Suppressor macrophage treated with lipopolysaccharide for 4 hours (primary cell): ENCODE measurements at regions not wholly inside any gene's neighbourhood (a gene's known extent, or its start where the extent isn't known, plus 50 kb on each side); places are given as distances from the start of the nearest gene placed in this dataset.

Source experiments
- DNase-seq: peaks from one replicate; pipeline ENCODE4 v3.0.0-alpha.2; 2020

DNA sequence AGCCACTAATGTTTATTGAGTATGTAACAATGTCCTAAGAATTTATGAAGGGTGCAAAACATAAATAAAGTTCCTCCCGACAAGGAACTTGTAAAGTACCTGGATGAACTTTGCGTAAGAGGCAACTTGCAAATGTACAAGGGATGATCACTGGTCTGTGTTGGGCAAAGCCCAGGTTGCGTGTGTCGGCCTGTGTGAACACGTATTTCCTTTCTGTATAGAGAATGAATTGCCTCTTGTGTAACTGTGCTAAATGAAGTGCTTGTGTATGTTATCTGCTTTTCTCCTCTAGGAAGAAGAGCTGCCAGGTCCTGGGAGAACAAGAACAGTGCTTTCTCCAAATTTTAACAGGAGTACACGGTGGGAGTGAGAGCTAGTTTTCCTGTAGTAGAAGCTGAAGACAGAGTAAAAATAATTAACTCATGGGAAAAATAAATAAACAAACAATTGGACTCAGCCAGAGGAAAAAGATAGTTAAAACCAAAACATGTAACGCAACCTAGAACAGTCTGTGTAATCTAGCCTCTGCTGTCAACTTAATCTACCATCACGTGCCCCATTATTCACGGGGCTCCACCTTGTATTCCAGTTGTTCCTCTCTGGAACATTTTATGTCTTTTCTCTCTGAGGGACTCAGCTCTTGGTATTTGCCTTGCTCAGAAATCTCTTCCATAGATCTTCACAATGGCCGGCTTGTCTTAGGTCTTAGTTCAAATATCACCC lies 83.7 kb upstream of the RASGRP1 start:
- DNase-seq: no peak

DNA sequence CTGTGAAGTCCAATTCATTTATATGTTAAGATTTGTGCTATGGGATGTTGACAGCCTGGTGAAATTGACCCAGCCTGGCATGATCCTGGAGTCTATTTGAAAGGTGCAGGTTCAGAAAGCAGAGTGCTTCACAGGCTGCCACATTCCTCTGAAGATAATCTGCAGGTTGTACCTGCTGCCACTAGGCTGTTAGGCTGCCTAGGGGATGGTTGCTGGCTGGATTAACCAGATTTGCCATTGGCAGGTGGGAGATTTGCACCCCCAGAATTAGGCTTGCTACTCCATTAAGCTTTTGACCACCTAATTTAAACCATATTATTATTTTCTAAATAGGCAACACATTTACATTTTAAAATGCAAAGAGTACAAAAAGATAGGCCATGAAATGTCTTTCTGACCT lies 85.8 kb upstream of the RASGRP1 start:
- no peak for DNase-seq

DNA sequence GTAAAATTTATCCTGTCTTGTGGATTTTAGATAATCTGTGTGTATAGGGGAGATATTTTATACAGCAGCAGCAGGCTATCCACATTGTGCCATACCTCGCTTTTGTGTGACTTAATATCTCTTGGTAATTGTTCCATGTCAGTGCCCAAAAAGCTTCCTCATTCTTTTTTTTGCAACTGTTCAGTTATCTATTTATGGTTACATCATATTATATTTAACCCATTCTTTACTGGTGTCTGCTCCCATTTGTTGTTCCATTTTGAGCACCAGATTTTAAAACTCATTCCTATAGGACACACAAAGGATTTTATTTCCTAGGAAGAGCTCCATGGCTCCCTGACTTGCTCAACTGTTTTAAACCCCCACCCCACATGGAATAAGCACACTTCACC lies 86.3 kb upstream of the RASGRP1 start:
- peak; percentile 27 for DNase-seq

DNA sequence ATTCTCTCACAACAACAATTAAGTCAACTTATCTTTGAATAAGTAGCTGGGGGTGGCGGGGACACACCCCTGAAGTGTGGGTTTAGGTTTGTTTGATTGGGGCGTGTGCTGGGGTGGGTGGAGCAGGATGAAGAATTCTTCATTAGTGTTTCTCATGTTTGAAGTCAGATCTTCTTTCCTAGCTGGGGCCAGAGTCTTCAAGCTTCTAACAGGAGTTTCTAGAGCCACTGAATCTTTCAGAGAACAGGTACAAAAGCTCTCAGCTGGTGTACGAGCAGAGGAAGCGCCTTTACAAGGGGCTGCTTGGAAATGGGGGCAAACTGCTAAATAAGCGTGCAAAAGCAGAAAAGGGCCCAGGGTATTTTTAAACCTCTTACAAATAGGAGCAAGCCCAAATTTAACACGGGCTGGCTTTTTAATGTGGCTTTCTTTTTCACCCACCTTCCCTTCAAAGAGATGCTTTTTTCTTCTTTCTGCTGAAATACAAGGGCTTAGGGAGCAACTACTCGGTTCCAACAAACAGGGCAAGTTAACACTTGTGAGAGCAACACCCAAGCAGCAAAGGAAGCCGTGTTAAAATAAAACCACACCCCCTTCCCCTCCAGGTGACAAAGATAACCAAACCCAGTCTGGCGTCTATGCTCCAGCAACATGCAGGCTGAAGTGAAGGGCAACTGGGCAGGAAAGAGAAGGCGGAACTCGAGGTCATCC lies 86.9 kb upstream of the RASGRP1 start:
- DNase-seq: no peak

DNA sequence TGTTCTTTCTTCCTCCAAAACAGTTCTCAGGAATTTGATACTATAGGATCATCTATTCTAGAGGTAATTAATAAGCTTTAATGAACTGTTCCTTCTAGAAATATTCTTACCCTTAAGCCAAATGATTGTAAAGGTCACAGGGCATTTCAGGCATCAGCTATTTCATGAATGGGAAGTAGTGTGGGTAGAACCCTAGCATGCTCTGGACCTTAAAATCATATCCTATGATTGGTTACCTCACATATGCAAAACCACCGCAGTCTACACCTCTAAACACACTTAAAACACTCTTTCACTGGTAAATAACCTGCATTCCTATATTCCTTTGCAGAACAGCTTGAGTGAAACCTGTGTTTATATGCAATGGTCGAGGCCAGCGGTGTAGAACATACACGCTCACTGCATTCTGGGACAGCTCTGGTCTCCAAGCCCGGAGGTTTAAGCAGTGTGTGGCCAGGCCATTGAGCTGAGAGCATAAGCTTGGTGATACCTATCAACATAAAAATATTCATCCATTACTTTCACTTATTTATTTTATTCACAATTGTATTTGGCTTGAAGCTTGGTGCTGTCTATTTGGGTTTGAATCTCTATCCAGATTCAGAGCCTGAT lies 87.7 kb upstream of the RASGRP1 start:
- DNase-seq: no peak

DNA sequence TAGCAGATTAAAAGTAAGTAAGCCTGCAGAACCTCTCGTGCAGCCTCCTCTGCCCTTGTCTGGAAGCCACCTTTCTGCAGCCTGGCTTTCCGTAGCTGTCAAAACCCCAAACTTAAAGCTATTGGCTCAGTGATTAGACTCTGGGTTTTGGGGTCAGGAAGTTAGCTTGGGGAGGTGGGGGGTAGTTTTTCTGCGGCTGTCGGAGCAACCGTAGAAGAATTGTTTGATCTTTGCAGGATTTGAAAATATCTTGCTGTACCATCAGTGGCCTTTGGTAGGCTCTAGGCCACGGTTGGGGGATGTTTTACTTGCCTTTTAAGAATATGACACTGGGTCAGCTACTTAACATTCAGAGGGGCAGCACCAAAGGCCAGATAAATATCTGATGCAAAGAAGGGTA lies 88.4 kb upstream of the RASGRP1 start:
- DNase-seq: no peak

DNA sequence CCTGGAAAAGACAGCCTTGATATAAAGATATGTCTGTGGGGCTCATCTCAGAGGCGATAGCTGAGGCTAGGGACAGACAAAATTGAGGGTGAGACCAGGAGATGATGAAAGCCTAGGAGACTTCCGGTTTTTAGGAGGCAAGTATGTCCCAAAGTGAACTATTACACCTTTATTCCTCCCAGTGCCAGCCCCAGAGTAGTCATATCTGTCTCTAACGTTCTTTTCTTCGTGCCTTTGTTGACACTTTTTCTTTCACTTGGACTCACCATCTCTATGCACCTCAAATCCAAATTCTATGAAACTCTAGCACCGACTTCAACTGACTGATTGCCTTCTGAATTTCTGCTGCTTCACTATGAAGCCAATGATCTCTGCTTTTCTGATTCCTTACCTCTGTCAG lies 93.8 kb upstream of the RASGRP1 start:
- no peak for DNase-seq

DNA sequence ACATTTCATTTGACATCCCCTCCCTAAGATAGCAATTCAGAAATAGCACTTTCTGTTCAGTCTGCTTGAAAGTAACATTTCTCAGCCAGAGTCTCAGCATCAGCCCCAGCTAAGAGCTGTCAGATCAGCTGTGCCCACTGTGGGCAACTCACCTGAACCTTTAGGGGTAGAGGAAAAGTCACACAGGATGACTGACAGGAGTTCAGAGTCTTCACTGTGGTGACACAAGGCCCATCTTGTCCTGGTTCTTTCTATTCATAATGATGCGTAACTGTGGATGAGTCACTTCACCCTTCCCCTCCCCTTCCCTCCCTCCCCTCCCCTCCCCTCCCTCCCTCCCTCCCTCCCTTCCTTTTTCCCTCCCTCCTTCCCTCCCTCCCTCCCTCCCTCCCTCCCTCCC lies 96.1 kb upstream of the RASGRP1 start:
- no peak for DNase-seq

DNA sequence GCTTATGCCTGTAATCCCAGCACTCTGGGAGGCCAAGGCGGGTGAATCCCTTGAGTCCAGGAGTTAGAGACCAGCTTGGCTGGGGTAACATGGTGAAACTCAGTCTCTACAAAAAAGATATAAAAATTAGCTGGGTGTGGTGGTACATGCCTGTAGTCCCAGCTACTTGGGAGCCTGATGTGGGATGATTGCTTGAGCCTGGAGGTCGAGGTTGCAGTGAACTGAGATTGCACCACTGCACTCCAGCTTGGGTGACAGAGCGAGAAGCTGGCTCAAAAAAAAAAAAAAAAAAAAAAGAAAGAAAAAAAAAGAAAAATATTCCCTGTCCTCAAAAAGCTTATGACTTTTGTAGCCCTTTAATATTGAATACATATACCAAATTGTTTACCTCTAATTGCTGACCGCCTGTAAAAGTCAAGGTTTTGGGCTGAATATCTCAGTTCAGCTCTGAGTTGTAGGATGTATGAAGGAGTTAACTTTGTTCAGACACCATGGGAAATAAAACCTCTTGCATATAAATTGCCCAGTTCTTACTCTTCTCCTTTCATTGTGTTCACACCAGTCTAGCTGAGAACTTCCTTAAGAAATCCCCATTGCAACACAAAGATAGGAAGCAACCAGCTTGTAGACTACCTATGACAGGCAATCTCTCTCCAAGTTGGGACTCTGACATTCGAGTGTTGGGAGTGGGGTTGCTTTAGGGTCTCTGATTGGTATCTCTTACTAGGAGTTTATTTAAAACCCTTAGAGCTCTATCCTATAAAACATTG lies 97.6 kb upstream of the RASGRP1 start:
- DNase-seq: peak; percentile 65

DNA sequence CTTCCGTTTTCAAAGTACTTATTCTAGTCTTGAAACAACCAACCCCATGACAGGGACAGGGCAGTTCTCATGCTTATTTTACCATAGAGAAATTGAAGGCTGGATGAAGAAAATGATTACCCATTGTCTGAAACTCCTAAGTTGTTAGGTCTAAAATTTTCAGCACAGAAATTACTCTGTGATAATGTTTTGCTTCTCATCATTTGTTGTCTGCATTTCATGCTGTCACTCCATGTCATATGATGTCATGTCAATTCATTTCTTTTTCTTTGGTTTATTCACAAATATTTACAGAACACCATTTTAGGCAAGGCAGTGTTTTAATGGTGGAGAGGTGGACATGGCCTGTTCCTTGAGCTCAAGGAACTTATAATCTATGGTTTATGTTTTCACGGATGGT lies 98.2 kb upstream of the RASGRP1 start:
- no peak for DNase-seq

DNA sequence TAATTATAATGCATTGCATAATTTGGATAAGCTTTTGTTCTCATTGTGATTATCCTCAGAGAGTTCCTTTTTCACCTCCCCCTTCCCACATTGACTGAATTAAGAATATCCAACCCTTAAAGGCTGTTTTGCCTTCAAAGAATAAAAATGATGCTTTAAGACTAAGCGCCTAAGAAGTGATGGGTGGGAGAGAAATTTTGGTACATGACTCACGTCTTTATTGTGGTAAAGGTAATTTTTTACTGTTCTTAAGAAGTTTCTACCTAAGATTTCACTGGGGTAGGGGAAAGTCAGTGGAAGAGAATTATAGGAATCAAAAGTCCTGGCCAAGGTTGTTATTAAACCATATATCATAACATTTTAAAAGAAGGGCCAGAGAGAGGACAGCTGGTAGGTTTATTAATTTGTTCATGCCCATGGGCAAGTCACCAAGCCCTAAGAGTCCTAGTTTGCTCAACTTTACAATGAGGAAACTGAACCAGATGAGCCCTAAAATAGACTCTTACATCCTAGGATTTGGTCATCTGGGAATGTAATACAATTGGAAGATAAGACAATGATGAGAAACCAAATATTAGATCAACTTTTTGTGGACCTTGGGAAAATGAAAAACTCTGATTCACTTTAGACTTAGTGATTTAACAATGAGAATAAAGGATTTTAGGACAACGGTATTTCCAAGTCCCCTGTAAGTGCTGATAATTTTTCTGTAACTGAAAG lies 101.1 kb upstream of the RASGRP1 start:
- peak; percentile 52 for DNase-seq

DNA sequence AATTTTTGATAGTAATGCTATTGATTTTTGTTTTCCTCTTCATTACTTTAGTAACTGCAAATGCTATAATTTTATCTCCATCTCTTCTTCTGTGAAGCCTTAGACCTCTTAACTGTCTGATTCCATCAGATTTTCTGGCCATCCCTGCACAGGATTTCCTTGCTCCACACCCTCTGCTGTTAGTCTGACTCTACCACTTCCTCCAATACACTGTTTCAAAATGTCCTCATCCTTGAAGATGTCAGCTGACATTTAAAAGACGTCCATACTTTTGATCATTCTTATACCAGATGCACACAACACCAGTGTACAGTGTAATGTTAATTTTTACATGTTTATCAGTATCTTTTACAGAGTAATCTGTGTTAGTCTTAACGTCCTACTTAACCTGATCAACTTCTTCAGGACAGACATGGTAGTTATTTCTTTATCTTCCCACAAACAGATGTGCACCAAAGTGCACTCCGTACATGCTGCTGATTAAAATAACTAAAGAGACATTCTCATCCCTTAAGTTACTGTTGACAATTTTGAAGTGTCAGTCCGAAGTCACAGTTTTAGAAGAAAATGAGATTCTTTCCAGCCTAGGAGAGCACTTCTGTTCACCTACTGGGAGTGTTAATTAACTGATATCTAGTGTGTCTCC lies 102.4 kb upstream of the RASGRP1 start:
- DNase-seq: peak; percentile 38

DNA sequence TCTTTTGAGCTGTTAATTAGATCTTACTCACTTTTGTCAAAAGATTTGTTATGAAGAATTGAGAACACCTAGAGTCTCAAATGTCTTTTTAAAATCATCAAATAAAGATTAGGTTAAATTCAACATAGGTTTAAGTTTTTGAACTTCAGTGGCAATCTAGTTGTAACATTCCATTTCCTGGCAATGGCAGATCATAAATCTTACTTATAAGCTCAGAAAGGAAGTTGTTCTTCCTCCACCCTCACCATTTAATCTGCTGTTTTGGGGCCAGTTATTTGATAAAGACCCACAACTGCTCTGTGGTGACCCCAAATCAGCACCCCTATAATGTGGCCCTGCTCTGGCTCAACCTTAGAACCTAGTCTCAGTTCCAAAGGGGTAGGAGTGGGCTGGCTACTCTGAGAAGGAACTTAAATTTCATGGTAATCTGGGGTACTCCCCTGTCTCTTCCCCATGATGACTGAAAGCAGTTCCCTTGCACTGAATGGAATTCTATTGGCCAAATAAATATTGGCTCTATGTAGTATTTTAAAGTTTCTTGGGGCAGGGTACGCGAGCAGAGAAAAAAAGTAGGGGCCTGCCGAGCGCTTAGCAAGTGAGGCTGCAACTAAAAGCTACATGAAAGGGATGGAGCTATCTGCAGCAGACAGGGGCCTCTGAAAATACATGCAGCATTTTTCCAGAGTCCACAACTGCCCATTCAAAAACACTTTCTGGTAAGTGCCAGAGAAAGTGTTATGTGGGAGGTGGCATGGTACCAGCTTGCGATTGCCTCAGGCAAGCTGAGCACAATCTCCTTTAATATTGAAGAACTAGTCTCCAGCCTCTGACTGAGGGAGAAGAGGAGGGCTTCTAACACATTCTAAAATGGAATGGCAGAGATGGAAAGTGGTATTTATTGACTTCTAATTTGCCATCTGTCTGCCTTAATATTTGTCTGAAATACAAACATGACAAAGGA lies 103.6 kb upstream of the RASGRP1 start:
- no peak for DNase-seq

DNA sequence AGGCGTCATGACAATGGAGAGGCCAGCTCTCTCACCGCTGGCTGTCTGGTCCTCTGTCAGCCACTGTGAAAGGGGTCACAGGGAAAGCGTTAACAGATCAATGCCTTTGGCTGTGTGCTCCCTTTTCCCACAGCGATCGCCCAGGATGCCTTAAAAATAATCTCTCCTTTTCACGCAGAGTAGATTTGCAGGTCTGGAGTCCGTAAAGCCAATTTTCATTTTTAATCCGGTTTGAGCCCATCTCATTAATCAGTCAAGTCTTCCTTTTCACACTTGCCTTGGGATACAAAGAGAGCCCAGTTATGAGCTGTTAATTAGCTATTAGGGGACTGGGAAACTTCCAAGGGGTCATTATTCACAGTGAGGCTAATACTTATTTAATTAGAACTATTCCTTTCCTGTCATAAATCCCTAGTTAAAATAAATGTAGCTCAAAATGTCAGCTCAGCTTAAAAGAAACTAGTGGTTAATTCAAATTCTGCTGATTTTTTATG lies 104.3 kb upstream of the RASGRP1 start:
- DNase-seq: no peak

DNA sequence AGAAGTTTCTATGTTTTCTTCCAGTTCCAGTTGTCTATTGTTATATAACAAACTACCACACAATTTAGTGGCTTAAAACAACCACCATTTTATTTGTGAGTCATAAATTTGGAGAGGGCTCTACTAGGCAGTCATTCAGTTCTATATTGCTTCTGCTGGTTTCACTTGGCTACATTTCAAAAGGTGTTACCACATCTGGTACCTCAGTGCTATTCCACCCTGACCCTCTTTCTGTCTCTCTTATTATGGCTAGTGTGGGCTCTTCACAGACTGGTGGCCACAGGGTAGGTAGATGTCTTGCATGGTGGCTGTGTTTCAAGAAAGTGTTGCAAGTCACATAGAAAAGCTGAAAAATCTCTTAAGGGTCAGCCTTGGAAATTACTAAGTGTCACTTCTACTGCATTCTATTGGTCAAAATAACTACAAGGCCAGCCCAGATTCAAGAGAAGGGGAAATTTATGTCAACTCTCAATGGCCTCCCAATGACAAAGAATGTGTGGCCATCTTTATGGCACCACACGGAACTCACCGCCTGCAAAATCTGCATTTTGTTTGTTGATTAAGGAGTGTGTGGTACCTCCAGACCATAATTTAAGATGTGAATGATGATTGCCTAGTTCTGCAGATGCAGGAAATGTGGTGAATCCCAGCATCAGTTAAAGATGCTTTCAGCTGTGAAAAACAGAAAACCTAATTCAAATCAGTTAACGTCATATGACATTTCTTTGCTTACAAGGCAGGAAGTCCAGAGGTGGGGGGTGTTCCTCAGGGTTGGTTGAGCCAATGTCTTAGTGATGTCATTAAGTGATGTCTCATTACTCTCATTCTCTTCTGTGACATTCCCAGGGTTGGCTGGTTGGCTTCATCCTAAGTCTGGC lies 105.8 kb upstream of the RASGRP1 start:
- DNase-seq: peak; percentile 81

DNA sequence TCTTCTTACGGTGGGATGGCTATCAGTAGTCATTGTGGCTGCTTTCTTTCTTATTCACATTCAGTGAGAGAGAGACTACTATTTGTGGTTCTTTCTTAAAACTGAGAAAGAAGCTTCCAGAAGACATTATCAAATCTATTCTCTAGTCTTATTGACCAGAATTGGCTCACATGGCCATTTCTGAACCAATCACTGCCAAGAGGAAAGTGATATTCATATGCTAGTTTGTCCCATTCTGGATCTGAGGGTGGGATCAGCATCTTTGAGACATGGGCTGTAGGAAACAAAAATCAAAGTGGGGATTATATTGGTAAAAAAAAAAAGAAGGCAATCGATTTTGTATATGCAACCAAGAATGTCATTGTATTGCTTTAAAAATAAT lies 106.4 kb upstream of the RASGRP1 start:
- no peak for DNase-seq

DNA sequence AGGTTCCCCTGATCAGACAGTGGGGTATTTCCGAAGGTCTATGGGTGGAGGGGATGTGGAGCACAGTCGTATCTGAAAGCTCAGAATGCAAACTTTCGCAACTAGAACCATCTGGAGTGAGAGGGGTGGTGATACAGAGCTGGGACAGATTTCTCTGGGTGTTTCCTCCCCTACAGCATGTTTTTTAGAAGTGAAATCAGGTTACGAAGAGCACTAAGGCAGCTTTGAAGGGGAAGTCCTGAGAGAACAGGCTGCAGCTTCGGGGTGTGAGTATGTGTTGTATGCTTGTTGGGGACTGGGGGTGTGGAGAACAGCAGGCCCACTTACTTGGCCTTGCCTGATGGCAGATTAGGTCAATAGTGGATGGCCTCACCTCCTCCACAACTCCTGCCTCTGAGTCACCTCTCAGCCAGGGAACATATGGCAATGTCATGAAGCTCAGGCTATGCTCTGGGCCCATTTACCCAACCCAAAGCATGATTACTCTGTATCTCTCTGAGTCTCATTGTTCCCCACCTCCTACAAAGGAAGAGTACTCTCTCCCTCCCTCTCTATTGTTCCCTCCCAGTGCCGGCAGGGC lies 107.2 kb upstream of the RASGRP1 start:
- peak; percentile 87 for DNase-seq

DNA sequence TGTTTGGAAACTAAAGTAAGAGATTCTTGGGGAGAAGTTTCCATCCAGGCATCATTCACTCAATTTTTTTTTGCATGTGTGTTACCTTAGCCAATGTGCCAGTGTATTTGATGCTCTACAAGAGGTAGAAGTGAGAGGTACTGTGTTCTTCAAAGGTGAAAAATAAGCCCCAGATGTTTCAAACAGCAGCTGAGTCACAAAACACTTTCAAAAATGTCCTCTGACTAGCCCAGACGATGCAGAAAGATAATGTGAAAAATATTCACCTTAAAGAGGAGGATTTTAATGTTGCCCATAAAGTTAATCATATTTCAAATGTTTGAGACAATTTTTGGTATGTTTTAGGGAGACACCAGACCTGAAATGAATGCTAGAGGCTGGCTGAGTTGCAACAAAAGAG lies 107.7 kb upstream of the RASGRP1 start:
- DNase-seq: no peak
